Cerebellar cortex (tissue), 1 donor: ENCODE measurements at regions not wholly inside any gene's neighbourhood (a gene's known extent, or its start where the extent isn't known, plus 50 kb on each side); places are given as distances from the start of the nearest gene placed in this dataset.
"Not testable (repeated sequence)": the region's sequence is repeated elsewhere in the genome, so short reads cannot be mapped to it uniquely, and the experiment has no call there.

Experiments used
- DNase-seq: peaks from one replicate; pipeline ENCODE4 v3.0.0-alpha.2; 2015; ENCODE audit warnings: low spot score

DNA sequence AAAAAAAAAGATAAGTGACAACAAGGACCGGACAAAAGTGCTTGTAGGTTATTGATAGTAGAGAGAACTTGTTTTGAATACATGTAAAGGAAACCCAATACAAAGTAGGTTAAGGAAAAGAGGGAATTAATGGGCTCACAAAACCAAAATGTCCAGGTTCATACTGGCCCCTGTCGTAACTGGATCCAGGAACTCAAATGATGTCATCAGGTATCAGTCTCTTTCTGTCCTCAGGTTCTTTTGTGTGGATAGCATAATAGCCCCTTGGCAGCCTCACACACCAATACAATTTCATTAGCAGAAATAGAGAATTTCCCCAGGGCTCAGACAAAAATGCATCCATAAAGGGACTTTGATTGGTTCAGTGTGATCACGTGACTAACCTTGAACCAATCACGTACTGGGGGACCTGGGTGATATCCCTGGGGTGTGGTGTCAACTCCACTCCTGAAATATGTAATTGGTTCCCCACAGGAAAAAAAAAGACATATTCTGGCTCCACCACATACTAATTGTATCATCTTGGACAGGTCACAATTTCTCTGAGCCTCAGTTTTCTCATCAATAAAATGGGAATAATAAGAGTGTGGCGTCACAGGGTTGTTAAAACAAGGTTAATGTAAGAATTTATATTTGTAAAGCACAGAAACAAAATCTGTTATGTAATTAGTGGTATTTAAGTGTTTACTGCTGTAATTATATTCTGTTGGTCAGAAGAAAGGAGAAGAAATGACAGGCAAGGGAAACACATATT, 174.8 kb downstream of the PDGFRA start:
- DNase-seq: no peak

DNA sequence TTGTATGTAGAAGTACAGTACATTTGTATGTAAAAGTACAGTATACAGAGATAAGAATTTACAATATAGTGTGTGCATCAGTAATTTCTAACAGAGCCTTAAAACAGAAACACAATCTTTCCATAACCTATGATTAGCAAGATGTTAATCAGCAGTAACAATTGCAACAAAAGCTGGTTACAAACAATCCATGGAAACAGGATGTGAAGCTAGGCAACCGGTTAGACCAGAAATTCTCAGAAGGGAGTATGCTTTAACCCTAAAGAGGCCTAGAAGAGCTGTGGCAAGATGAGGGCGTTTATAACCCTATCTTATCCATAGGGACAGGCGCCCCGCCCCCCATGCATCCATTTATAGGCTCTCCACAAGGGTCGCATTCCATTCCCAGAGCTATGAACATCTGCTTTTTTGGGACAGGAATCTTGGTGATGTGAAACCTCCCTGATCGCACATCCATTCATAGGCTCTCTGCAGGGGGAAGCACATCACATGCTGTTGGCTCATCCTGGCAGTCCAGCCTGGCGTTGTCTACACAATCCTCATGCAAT, 180.3 kb downstream of the PDGFRA start:
- DNase-seq: not testable (repeated sequence)

DNA sequence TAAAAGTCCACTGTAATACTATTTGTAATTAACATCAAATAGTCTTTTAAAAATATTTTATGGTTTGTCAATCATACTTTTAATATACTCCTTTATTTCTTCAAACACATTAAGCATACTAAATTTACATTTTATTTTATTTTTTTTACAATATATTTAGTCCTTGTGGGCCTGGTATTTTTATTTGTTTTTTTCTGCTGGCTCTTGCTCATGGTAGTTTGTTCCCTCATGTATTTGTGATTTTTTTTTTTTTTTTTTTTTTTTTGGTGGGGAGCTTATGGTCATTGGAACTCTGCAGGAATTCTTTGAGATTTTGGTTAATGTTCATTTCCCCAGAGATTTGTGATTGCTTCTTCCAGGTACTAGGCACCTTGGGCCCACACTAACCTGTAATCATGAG, 185.5 kb downstream of the PDGFRA start:
- DNase-seq: no peak

DNA sequence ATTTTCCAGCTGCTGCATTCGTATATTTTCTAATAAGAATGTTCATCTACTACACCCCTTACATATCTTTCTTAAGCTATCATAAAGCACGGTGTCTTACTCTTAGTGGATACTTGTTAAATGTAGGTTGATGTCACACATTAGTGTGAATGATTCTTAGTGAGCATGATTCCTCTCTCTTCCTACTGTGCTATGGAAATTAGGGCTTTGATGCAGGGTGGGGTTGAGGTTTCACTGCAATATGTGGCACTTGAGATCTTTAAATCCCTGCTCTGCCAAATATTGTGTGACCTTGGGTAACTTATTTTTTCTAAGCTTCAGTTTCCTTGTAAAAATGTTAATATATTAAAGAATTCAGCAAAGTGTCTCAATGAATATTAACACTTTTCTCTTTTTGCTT, 188.4 kb downstream of the PDGFRA start:
- no peak for DNase-seq

DNA sequence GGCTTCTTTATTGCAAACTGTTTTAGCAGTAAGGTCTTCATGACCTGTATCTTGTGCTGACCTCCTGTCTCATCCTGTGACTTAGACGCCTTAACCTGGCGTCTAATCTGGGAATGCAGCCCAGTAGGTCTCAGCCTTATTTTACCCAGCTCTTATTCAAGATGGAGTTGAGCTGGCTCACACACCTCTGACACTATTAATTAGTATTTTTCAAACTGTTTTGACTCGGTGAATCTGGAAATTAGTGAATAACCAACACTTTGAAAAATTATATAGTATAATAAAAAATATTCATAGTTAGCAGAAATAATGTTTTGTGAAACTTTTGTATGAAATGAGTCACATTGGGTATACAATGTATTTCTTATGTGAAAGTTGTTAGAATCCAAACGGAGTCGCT, 189.4 kb downstream of the PDGFRA start:
- no peak for DNase-seq

DNA sequence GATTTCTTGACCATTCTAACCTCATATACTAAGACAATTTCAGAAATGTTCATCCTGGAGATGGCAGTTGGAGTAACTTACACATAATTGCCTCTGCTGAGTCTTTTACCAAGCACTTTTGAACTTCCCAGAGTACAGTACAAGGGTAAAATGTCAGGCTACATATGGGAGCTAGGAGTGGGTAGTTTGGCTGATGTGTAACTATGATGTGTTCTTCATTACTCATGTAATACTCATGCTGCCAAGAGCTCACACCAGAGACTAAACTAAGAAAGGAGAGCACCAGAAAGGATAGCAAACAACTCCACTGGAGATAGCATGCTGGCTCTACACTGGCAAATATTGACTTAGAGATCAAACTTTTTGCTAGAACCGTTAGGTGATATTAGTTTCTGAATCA, 194.0 kb downstream of the PDGFRA start:
- no peak for DNase-seq

DNA sequence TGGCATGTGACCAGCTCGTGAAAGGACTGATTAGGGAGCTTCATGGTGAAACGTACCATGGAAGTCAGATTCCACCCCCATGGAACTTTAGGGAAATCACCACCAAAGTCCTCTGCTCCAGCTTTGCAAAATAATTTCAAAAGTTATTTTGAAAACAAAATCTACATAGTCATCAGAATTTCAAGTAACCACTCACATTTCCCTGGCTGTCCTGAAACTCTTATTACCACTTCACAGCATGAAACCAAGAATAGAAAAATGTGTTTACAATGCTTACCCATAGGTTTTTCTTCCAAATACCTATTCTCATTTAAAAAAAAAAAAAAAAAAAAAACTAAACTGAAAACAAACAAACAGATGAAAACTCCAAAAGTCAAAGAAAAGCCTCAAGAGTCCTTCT, 198.7 kb downstream of the PDGFRA start:
- DNase-seq: no peak

DNA sequence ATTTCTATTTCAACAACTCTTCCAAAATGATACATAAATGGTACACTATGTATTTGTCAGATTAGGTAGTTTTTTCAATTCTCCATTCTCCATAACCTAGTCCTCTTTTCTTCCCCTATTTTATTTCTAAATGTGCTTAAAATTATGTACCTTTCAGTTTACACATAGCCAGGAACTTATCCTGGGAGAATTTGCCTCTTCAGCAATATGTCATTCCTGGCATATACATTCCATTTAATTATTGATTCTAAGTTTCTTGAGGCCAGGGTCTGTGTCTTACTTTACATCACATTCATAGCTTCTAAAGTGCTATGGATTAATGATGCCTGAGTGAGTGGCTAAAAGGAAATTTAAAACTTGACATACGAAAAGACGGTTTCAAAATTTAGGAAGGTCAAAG, 199.8 kb downstream of the PDGFRA start:
- no peak for DNase-seq

DNA sequence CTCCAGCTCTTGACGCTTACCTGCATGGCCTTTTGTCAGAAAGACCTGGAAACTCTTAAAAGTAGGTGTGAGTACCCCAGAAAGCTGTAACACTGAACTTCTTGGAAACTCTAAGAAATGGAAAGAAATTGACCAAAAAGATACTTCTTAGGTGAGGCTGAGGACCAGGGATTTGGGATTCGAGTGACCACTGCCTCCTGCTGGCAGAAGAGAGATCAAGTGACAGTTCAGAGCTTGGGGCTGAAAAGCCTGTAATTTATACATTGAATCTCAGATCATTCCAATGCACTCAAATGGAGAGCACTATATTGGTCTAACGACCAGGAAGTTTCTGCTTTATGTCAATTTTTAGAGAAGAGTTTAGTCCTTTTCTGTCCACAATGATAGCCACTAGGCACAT, 204.6 kb downstream of the PDGFRA start:
- peak; percentile 14 for DNase-seq

DNA sequence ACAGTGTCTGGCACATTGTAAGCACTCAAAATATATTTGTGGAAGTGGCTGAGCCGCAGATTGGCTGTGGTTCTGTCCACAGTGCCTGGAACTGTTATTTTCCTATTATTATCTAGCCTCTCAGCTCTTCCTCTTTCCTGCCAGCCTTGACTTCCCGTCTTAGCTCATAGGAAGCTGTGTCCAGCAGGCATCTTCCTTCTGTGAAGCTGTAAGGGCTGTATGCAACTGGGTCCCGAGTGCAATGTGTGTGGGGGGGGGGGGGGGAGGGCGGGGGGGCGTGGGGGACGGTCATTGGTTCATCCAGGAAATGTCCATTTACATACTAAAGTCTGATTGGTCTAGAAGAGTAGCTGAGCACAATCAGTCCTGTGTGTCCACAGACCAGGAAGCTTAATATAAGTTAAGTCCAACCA, 210.7 kb downstream of the PDGFRA start:
- no peak for DNase-seq

DNA sequence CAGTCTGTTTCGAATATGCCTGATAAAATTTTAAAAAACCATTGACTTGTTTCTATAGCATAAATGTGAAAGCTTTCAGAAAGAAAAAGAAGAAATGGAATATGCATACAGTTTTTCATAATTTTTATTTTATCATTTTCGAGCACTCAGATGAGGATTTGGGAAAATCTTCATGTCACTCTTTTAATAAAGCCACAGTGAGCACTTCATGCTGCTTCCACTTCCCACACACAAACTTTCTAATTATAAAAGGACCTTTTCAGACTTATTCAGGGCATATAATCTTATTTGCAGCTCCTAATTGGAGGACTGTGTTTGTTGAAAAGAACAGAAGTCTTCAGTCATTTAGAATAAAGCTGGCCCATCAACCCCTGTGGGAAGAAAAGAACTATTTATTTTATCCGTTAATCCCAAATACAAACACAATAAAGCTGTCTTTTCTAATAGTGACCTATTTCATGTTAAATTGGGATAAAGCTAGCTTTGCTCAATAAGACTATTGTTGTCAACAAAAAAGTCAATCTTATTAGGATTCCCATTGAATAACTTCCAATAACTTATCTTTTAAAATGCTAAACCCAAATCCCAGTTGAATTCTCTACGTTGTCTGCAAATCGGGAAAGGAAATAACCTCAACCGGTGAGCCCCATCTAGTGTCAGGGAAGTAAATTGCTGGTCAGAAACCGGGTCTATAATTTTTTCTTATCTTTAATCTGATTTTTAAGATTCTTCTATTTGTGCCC, 211.5 kb downstream of the PDGFRA start:
- DNase-seq: peak; percentile 8

DNA sequence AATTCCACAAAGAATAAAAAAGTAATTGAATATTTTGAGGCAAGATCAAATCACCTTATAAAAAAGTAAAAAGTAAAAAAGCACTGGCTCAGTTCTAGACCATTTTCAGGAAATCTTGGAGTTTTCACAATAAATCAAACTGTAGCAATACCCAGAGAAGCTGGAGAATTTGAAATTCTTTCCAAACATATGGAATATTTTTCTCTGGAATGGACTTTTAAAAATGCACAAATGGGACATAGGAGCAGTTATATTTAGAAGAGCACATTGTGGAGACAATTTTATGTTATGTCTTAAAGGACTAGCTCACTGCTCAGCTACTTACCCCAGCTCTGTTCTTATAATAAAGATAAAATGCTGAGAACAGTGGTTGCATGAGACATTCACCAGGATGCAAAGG, 211.9 kb upstream of the KIT start:
- DNase-seq: no peak

DNA sequence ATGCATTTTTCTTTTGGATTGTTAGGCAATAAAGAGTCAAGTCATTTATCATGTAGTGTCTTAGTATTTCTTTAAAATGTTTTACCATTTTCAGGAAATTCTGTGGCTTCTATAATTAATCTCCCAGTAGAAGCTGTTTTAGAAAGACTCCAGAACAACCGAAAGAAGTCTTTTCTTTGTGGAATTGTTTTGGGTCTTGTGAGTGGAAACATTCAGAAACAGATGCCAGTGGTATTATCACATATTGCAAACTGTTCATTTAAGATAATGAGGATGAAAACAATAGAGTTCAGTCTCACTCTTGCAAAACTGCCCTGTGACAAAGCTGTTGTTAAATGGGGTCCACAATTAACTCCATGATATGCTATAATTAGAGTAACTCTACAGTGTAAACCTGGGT, 211.2 kb upstream of the KIT start:
- no peak for DNase-seq

DNA sequence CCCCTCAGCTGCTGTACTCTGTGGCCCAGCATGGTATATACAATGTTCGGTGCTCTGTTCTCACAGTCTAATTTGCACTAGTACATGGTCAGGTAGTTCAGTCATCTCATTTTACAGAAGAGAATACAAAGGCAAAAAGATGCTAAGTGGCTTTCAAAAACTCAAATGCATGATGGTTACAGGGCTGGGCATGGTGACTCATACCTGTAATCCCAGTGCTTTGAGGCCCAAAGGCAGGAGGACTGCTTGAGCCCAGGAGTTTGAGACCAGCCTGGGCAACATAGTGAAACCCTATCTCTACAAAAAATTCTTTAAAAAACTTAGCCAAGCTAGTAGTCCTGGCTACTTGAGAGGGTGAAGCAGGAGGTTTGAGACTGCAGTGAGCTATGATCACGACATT, 210.5 kb upstream of the KIT start:
- DNase-seq: no peak

DNA sequence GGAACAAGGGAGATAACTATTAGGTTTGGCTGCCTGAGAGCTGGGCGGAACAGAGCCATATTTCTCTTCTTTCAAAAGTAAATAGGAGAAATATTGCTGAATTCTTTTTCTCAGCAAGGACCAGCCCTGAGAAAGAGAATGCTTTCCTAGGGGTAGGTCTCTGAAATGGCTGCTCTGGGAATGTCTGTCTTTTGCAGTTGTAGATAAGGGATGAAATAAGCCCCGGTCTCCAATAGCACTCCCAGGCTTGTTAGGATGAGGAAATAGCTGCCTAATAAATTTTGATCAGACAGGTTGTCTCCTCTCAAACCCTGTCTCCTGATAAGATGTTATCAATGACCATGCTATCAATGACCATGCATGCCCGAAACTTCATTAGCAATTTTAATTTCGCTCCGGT, 207.8 kb upstream of the KIT start:
- DNase-seq: no peak

DNA sequence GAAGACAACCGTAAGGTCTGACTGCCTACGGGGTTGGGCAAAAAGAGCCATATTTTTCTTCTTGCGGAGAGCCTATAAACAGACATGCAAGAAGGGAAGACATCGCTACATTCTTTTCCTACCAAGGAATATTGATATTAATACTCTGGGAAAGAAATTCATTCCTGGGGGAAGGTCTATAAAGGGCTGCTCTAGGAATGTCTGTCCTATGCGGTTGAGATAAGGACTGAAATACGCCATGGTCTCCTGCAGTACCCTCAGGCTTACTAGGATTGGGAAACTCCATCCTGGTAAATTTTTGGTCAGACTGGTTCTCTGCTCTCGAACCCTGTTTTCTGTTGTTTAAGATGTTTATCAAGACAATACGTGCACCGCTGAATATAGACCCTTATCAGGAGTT, 190.8 kb upstream of the KIT start:
- not testable (repeated sequence) for DNase-seq

DNA sequence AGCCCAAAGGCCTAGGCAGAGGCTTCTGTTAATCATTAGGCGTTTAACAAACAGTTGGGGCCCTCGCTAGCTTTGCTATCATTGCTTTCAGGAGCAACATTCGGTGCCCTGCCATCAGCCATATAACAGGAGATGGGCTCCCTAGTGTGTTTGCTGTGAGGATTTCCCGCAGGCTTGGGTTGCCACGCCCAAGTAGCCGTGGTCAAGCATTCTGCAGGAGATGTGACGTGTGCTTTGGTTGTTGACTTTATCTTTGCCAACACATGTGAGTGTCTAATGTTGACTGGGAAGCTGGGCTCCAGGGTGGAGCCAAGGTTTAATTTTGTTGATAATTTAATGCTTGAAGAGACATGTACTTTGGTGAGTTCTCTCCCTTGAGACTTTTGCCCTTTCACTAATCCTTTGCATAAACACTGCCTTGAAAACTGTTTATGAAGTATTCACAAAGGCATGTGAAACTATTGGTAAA, 184.6 kb upstream of the KIT start:
- no peak for DNase-seq

DNA sequence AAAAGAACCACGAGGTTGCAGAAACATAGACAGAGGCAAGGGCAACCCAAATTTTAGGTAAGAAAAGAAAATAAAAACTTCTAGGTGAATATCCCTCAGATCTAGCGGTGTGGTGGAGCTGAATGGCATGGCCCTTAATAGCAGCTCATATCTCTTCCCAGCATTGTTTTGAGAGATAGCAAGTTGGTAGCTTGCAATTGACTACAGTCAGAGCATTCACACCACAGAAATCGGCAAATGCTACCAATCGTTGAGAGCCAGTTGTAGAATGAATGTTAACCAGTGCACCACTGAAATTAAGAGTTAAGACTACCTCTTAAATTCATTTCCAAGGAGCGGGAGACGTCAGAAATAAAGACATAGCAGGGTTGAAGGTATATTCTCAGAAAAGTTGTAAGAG, 184.0 kb upstream of the KIT start:
- no peak for DNase-seq

DNA sequence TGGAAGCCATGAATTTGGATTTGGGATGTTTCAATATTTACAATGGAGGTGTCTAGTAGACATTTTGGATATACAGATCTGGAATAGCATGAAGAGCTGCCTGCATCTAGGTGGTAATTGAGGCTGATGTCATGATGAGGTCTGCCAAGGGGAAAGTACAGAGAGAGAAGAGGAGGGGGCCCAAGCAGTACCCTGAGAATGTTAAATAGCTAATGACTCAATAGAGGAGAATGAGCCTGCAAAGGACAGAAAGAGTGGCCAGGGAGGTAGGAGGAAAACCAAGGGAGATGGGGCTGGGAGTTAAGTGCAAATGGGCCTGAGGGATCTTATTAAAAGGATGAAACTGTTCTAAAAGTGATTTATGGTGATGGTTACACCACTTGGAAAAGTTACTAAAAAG, 182.2 kb upstream of the KIT start:
- DNase-seq: no peak

DNA sequence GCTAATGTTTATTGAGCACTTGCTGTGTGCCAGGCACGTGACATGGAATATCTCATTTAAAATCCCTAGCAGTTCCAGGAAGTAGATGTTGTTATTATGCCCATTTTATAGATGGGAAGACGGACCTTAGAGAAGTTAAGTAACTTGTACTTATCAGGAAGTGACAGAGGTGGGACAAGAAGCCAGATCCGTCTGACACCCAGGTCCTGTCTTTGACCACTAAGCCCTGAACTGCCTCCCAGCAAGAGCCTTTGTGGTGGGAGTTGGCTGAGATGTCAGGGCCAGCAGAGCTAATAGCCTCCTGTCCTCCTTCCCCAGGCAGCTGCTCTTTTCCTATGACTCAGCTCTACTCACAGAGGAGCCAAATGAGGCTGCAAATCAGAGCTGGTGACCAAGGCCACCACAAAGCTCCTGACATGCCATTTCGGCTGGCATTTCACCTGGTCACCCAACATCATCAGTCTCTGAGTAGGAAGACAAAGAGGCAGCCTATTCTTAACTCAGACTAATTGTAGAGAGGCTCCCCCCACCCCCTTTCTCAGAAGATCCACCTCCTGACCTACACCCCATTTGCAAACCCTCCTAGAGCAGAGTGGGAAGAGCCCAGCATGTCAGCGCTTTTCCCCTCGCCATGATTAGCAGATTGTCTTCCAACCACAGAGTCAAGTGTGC, 175.1 kb upstream of the KIT start:
- no peak for DNase-seq

DNA sequence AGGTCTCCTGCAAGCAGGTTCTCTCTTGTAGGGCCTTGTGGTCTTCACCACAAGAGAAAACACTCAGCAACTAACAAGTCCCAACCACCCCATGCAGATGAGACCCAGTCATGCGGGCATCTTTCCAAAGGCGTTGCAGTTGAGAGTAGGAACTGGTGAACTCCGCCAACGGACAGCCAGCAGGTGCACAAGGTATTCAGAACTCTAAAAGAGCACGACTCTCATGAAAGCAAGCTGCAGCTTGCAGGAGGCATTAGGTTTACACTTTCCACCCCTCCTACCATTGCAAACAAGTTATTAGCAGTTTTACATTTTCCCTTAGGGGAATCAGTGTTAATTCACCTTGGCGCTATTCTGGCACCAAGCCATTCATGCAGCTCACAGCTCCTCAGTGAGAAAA, 173.4 kb upstream of the KIT start:
- no peak for DNase-seq

DNA sequence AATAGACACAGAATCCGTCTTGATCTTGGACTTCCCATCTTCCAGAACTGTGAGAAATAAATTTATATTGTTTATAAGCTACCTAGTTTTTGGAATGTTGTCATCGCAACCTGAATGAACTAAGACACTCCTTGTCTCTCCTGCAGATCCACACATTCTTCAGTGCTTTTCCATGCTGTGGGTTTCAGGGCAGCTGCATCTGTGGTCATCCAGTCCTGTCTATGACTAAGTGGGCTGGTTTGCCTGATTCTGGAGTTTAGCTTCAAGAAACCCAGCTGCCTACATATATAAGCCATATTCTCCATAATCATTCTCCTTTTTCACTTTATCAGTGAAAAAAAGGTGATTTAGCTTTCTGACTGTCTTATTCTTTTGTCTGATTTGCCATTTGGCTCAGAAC, 170.3 kb upstream of the KIT start:
- DNase-seq: no peak

DNA sequence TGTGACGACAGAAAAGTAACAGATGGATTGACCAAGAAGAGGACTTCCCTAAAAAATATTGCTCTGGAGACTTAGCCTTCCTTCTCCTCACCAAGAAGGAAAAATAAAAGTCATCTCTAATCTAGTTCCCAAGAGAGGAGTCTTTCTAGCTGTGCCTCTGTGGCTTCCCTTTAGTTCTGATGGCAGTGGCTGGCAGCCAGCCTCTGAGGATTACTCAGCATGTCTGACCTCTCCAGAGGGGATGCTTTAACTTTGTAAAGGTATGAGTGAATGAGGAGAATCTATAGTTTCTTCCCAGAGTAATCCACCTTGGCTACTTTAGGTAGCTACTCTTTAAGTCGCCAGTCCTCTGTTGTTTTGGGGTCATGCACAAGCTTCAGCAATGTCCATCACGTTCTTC, 163.9 kb upstream of the KIT start:
- no peak for DNase-seq
